ENCODE measurements at regions not wholly inside any gene's neighbourhood (a gene's known extent, or its start where the extent isn't known, plus 50 kb on each side); places are given as distances from the start of the nearest gene placed in this dataset.

DNA sequence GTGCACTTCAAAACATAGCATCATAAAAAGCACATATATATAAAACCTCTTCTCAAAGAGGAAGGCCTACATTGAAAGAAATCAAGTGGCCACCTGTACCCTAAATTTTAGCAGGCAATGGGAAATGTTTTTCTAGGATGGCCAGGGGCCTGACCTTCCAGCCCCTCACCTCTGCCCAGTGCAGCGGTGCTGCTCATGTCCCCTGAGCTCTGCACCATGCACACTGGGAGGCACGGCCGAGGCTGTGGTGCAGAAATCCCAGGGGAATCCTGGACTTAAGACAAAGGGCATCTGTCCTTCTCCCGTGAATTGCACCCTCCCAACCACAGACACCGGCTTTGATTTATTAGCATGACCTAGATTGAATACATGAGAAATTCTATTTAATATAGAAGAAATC is 551.4 kb downstream of the GLRX3 start:
- Histone ChIP-seq H3K27me3 (peaks cover 9% of the 10 kb centered on the region), H3K36me3 (no peaks in the 10 kb centered on the region), H3K4me1 (ENCODE audit: control insufficient read depth in 1 of 2, insufficient read depth in 1 of 2, low read depth in 1 of 2, low read length in 1 of 2) (no peaks in the 10 kb centered on the region), H3K4me3 (ENCODE audit: low read depth in 1 of 2, low read length in 1 of 2) (no peak overlapping the region), H3K27ac (no peak overlapping the region), H3K9me3 (no peaks in the 10 kb centered on the region)
- TF ChIP-seq, protein P1, sequence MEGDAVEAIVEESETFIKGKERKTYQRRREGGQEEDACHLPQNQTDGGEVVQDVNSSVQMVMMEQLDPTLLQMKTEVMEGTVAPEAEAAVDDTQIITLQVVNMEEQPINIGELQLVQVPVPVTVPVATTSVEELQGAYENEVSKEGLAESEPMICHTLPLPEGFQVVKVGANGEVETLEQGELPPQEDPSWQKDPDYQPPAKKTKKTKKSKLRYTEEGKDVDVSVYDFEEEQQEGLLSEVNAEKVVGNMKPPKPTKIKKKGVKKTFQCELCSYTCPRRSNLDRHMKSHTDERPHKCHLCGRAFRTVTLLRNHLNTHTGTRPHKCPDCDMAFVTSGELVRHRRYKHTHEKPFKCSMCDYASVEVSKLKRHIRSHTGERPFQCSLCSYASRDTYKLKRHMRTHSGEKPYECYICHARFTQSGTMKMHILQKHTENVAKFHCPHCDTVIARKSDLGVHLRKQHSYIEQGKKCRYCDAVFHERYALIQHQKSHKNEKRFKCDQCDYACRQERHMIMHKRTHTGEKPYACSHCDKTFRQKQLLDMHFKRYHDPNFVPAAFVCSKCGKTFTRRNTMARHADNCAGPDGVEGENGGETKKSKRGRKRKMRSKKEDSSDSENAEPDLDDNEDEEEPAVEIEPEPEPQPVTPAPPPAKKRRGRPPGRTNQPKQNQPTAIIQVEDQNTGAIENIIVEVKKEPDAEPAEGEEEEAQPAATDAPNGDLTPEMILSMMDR (IDR thresholded peaks at IDR 0.05), result no peak

DNA sequence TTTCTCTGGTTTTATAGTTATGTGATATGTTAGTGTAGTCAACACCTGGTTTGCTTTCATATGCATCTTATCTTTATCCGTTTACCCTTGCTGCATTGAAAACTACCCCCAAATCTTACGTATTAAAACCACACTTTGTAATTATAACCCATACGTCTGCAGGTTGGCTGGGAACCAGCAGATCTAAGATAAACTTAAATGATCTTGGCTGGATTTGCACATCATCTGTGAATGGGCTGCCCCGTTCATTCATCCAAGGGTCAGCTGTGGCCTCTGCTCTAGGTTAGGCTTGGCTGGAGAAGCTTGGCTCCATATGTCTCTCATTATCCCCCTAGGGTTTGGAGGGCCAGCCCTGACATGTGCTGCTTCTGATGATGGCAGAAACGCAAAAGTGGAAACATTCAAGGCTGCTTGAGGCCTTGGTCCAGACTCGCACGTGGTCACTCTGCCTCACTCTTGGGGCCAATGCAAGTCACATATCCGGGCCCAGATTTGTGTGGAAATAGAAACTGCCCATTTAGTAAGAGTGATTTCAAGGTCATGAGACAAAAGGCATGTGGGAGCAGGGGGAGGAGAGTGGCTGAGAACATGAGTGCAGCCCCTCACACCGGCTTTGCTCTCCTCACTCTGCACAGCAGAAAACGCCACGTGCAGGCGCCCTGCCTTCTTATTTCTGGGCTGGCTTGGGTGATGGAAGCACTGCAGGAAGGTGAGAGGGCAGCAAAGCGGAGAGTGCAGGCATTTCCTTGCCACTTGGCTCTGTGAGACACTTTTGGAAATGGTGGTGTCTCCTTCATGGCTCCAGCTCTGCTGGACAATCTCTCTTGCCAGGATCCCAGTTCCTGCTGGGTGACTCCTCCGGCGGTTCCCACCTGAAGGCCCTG is 553.8 kb downstream of the GLRX3 start:
- Histone ChIP-seq H3K4me3 (ENCODE audit: low read depth in 1 of 2, low read length in 1 of 2) (no peak overlapping the region), H3K4me1 (ENCODE audit: control insufficient read depth in 1 of 2, insufficient read depth in 1 of 2, low read depth in 1 of 2, low read length in 1 of 2) (no peaks in the 10 kb centered on the region), H3K9me3 (no peaks in the 10 kb centered on the region), H3K36me3 (no peaks in the 10 kb centered on the region), H3K27me3 (peaks cover 9% of the 10 kb centered on the region), H3K27ac (no peak overlapping the region)
- TF ChIP-seq, protein P1 (IDR thresholded peaks at IDR 0.05), result no peak

DNA sequence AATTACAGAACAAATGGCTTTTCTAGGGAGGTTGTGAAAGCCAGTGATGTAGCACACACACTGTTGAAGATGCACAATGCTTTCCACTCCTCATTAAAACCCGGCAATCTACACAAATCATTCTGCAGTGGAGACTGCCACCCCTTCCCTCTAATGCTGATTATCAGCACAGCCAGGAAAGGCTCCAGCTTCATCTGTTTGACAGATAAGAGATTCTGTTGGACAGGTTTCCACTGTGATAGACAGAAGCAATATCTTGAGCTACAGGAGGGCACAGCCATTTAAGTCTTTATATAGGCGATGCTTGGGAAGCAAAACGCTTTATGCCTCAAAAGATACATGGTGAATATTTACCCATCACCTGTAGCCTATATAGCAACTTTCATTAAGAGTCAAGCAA is 555.6 kb downstream of the GLRX3 start:
- Histone ChIP-seq H3K4me3 (ENCODE audit: low read depth in 1 of 2, low read length in 1 of 2) (no peak overlapping the region), H3K4me1 (ENCODE audit: control insufficient read depth in 1 of 2, insufficient read depth in 1 of 2, low read depth in 1 of 2, low read length in 1 of 2) (no peaks in the 10 kb centered on the region), H3K27ac (no peak overlapping the region), H3K9me3 (no peaks in the 10 kb centered on the region), H3K27me3 (peaks cover 9% of the 10 kb centered on the region), H3K36me3 (no peaks in the 10 kb centered on the region)
- TF ChIP-seq, protein P1 (IDR thresholded peaks at IDR 0.05), result no peak

DNA sequence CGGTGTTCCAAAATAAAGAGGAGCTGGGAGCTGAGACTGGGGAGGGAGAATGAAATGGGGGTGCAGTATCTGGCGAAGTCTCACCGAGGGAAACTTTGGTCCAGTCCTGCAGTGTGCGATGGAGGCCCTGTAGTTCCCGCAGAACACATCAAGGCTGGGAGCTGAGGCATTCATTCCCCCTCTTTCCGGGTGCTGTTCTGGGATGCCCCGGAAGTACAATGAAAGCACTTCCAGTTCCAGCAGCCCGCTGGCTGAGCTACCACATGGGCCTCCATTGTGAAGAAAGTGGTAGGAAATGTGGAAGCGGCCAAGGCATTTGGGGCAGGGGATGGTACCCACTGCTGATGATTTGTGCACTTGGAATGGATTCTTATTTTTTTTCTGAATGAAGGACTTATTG is 560.7 kb downstream of the GLRX3 start:
- no peaks in the 10 kb centered on the region for H3K9me3 ChIP-seq
- H3K27me3 ChIP-seq, result peaks cover 6% of the 10 kb centered on the region
- TF ChIP-seq, protein P1 (IDR thresholded peaks at IDR 0.05), result no peak
- H3K27ac ChIP-seq, result no peak overlapping the region
- no peaks in the 10 kb centered on the region for H3K4me1 ChIP-seq (ENCODE audit: control insufficient read depth in 1 of 2, insufficient read depth in 1 of 2, low read depth in 1 of 2, low read length in 1 of 2)
- H3K4me3 ChIP-seq (ENCODE audit: low read depth in 1 of 2, low read length in 1 of 2), result no peak overlapping the region
- H3K36me3 ChIP-seq, result no peaks in the 10 kb centered on the region

DNA sequence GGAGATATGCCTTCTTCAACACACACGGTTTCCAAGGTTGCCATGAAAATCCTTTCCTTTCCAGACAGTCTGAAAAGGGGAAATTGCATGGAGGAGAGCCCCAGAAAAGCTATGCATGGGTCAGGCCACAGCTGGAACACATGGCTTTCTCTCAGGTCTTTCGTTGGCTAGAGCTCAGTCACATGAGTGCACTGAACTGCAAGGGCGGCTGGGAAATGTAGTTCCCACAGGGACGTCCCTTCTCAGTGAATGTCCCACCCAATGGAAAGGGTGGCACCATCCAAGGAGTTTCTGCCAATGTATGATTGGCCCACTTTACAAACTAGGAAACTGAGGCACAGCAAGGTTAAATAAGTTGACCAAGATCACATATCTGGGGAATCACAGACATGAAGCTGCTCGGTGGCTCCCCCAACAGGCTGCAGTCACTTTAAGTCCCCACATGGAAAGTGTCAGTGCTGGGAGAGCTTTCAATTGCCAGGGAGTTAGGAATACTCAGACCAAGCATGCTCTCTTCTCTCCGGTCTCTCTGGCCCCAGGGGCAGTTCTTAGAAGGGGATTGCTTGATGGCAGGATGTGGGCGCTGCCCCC is 571.3 kb downstream of the GLRX3 start:
- Histone ChIP-seq H3K36me3 (no peaks in the 10 kb centered on the region), H3K27me3 (no peaks in the 10 kb centered on the region), H3K4me3 (ENCODE audit: low read depth in 1 of 2, low read length in 1 of 2) (no peak overlapping the region), H3K9me3 (no peaks in the 10 kb centered on the region), H3K4me1 (ENCODE audit: control insufficient read depth in 1 of 2, insufficient read depth in 1 of 2, low read depth in 1 of 2, low read length in 1 of 2) (no peaks in the 10 kb centered on the region), H3K27ac (no peak overlapping the region)
- TF ChIP-seq, protein P1 (IDR thresholded peaks at IDR 0.05), result no peak
